Esophagus muscularis mucosa (tissue), 3 donors: ENCODE measurements at regions not wholly inside any gene's neighbourhood (a gene's known extent, or its start where the extent isn't known, plus 50 kb on each side); places are given as distances from the start of the nearest gene placed in this dataset.

ENCODE experiments used
- POLR2AphosphoS5 ChIP-seq, 2 donors: sonication (generic); formaldehyde crosslinking; IDR thresholded peaks; one replicate each; pipeline ENCODE4 v1.6.1; 2017; ENCODE audit warnings: antibody characterized with exemption in 2 of 2
- TF ChIP-seq, protein P1 (sequence below), 3 experiments: fragments of 200-600 bp in 2 of 3; fragments of 450-650 bp in 1 of 3; sonication (generic) in 2 of 3; IDR thresholded peaks; one replicate each; pipeline ENCODE4 v1.5.1; 2017 to 2019; ENCODE audit warnings: antibody characterized with exemption in 3 of 3, mild to moderate bottlenecking in 2 of 3, moderate library complexity in 1 of 3

DNA sequence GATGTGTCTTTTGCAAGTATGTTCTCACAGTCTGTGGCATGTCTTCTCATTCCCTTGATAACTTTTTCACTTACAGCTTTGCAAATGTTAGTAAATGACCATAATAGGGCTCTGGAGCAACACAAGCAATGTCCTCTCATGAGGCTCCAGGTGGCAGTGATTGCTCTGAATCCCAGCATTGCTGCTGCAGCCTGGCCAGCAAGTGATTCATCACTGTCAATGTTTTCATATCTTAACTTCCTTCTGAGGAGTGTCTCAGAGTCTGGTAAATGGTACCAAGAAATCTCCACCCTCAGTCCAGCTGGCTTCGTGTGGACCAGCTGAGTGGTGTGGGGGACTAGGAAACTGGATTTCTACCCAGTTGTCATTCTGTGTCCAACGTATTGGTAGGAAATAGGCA lies 139.6 kb downstream of the MYLK4 start:
- TF ChIP-seq POLR2AphosphoS5 (IDR thresholded peaks at IDR 0.05), result no peak
- TF ChIP-seq, protein P1, sequence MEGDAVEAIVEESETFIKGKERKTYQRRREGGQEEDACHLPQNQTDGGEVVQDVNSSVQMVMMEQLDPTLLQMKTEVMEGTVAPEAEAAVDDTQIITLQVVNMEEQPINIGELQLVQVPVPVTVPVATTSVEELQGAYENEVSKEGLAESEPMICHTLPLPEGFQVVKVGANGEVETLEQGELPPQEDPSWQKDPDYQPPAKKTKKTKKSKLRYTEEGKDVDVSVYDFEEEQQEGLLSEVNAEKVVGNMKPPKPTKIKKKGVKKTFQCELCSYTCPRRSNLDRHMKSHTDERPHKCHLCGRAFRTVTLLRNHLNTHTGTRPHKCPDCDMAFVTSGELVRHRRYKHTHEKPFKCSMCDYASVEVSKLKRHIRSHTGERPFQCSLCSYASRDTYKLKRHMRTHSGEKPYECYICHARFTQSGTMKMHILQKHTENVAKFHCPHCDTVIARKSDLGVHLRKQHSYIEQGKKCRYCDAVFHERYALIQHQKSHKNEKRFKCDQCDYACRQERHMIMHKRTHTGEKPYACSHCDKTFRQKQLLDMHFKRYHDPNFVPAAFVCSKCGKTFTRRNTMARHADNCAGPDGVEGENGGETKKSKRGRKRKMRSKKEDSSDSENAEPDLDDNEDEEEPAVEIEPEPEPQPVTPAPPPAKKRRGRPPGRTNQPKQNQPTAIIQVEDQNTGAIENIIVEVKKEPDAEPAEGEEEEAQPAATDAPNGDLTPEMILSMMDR (IDR thresholded peaks at IDR 0.05), result no peak
